Lower leg skin (tissue), 3 donors: ENCODE measurements at regions not wholly inside any gene's neighbourhood (a gene's known extent, or its start where the extent isn't known, plus 50 kb on each side); places are given as distances from the start of the nearest gene placed in this dataset.

Experiments
- CTCF ChIP-seq, 3 donors: fragments of 450-650 bp; IDR thresholded peaks; one replicate each; pipeline ENCODE4 v1.5.1; 2016; ENCODE audit warnings: antibody characterized with exemption in 3 of 3, mild to moderate bottlenecking in 3 of 3, moderate library complexity in 2 of 3
- POLR2A ChIP-seq, 2 donors: fragments of 450-650 bp; IDR thresholded peaks; one replicate each; pipeline ENCODE4 v1.6.1; 2016 to 2017; ENCODE audit warnings: antibody characterized with exemption in 2 of 2, mild to moderate bottlenecking in 1 of 2, moderate library complexity in 1 of 2

- TF ChIP-seq CTCF (IDR thresholded peaks at IDR 0.05) (no peak), POLR2A (IDR thresholded peaks at IDR 0.05) (no peak)
Measured at GRCh38 chr1:217953330-217953729, 322.2 kb downstream of the SPATA17 start.
